GM21515 (cell line): ENCODE measurements at regions not wholly inside any gene's neighbourhood (a gene's known extent, or its start where the extent isn't known, plus 50 kb on each side); places are given as distances from the start of the nearest gene placed in this dataset.

Source experiments
- ATAC-seq: cut with Tn5 transposase; IDR thresholded peaks from one replicate; pipeline ENCODE4 v1.9.1; 2021; ENCODE audit not compliant: unreplicated experiment

DNA sequence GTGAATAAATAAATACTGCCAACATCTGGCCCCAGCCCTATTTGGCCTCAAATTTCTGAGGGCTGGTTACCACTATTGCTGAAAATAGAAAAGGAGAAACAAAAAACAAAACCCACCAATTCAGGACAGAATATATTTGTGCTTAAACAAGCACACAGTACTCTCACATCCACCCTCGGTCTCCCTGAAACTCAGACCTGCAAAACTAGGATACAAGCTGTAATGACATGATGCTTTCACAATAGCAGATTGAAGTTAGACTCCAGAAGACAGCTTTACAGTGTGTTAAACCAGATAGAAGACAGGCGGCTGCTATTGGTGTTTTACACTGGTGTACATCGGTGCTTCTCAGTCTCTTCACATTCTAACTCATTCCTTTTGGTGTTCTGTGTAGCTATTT, 214.9 kb upstream of the DMRT1 start:
- peak; percentile 87 for ATAC-seq

GRCh38 chr9:627336-627970, 214.0 kb upstream of the DMRT1 start:
- ATAC-seq = no peak

DNA sequence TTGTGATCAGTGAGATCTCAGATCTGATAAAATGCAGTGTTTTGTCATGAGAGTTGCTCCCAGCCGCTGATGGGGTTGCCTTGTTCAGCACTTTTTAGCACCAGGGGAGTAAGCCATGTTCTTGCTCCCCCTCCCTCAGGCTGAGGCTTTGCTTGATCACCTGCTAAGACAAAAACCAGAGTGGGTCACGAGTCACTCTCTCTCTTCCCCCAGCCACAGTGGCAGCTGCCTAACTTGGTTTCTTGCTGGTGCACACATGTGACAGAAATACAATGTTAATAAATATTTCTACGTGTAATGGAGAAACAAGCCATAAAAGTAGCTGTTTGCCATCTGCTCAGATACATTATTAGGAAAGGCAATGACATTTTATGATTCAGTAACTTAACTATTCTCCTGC, 212.4 kb upstream of the DMRT1 start:
- ATAC-seq = no peak

DNA sequence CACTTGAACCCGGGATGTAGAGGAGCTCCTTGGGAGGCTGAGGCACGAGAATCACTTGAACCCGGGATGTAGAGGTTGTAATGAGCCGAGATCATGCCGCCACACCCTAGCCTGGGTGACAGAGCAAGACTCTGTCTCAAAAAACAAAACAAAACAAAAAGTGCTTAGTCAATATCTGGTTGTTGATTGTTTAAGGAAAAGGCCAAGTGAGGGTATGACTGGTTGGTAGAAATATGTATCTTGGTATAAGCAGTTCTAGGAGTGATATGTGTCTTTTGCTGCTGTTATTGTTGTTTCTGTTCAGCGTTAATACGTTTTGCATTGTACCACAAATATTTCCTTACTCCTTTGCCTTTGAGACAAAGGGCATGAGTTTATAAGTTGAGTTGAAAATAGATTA, 210.7 kb upstream of the DMRT1 start:
- no peak for ATAC-seq

DNA sequence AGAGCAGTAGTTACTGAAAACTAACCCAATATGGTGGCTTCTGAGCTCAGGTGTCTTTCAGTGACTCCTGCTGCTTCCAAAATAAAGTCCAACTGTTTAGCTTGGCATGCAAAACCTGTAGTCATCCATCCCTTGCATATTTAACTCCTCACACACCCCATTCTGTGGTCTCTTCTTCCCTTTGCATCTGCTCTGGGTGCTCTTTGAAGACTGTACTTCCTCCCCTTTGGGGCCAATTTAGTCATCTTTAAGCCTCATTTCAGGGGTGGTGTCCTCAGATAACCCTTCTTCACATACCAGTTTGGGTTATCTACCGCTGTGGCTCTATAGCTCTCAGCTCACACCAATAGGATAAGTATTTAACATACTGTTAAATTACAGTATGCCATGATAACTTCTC, 209.9 kb upstream of the DMRT1 start:
- no peak for ATAC-seq

DNA sequence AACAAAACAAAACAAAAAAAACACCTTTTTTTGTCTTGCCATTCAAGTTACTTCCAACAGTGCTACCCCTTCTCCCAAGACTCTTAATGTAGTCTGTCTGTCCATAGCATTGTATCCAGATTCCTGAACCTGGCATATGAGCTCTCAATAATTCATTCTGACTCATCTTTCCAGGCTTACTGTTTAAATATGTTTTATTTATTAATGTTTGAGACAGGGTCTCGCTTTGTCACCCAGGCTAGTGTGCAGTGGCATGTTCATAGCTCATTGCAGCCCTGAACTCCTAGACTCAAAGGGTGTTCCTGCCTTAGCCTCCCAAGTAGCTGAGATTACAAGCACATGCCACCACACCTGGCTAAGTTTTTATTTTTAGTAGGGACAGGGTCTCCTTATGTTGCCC, 208.0 kb upstream of the DMRT1 start:
- ATAC-seq = no peak

GRCh38 chr9:636931-637591, 204.4 kb upstream of the DMRT1 start:
- no peak for ATAC-seq

DNA sequence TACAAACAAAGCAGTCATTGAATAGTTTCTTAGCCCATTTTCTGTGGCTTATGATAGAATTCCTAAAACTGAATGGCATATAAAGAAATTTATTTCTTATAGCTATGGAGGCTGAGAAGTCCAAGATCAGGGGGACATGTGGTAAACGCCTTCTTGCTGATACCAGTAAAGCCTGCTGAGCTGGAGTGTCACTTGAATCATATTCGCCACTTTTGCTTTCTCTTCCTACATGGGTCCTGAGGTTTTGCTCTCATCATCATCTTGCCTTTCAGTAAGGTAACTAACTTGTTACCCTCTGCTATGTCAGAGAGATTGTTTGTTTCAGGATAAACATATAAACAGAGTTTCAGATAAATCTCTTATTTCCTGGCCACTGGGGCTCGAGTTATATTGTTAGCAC, 203.3 kb upstream of the DMRT1 start:
- ATAC-seq = peak; percentile 51

GRCh38 chr9:642014-642413, 199.5 kb upstream of the DMRT1 start:
- no peak for ATAC-seq

GRCh38 chr9:643966-644365, 197.5 kb upstream of the DMRT1 start:
- ATAC-seq = no peak

DNA sequence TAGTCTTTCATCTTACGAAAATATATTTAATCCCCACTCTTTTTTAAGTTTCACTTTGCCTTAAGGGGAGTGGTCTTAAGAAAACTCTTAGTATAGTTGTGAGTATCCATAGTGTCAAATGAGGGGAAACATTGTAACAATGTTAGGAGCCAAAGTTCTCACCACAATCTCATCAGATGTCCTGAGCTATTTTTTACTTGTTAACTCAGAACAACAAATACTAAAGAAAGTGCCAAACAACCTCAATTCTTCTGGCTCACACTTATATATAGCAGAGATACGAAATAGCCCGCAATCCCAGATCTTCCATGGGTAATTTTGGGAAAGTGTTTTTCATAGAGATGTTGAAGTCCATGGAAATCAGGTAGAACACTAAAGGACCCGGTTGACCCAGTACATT, 194.0 kb upstream of the DMRT1 start:
- ATAC-seq = no peak

- ATAC-seq = no peak
These were observed 192.1 kb upstream of the DMRT1 start for GRCh38 chr9:649128-650074.

GRCh38 chr9:650362-650761, 191.1 kb upstream of the DMRT1 start:
- no peak for ATAC-seq

- no peak for ATAC-seq
These were observed 190.1 kb upstream of the DMRT1 start for GRCh38 chr9:651371-651770.

DNA sequence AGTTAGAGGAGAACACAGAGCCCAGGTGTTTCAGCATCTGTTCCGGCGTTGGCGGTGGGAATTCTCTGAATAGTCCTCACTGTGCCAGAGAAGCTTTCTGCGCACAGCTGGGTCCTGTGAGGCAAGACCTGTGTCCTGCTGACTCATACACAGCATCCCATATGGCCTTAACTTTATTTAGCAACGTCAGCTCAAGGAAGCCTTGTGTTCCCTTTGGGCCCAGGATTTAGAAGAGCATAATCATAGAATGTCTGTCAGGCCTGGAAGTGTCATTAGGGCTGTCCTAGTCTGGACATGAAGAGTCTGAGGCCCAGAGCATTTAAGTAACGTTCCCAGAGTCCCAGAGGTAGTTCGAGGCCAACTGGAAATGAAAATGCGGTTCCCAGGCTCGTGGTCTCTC, 188.6 kb upstream of the DMRT1 start:
- no peak for ATAC-seq

GRCh38 chr9:653421-653820, 188.1 kb upstream of the DMRT1 start:
- peak; percentile 61 for ATAC-seq

- ATAC-seq = no peak
These were observed 187.6 kb upstream of the DMRT1 start for GRCh38 chr9:653856-654387.

- ATAC-seq = no peak
These were observed 185.6 kb upstream of the DMRT1 start for GRCh38 chr9:655875-656274.

DNA sequence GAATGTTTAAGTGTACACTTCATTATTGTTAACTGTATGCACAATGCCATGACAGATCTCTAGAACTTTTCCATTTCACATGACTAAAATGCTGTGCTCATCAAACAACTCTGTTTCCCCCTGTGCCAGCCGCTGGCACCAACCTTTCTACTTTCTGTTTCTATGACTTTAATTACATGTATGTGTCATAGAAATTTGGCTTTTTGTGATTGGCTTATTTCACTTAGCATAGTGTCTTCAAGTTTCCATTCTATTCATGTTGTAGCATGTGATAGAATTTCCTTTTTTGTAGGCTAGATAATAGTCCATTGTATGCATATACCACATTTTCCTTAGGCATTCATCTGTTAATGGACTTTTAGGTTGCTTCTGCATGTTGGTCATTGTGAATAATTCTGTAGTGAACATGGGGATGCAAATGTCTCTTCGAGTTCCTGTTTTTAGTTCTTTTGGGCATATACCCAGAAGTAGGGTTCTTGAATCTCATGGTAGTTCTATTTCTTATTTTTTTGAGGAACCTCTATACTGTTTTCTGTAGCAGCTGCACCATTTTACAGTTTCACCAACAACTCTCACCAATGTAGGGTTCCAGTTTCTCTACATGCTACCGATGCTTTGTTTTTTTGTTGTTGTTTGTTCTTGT, 184.4 kb upstream of the DMRT1 start:
- ATAC-seq = no peak

DNA sequence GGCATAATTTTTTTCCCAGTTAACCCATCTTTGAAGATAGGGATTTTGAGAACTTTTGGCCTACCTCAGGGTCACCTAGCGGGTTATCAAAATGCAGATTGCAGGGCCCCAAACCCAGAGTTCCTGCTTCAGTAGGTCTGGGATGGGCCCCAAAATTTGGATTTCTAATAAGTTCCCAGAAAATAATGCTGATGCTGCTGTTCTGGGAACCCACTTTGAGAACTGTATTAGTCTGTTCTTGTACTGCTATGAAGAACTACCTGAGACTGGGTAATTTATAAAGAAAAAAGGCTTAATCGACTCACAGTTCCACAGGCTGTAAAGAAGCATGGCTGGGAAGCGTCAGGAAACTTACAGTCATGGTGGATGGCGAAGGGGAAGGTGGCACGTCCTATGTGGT, 182.2 kb upstream of the DMRT1 start:
- no peak for ATAC-seq

- ATAC-seq = peak; percentile 62
These were observed 181.3 kb upstream of the DMRT1 start for GRCh38 chr9:660227-660626.
